ENCODE measurements at regions not wholly inside any gene's neighbourhood (a gene's known extent, or its start where the extent isn't known, plus 50 kb on each side); places are given as distances from the start of the nearest gene placed in this dataset.

DNA sequence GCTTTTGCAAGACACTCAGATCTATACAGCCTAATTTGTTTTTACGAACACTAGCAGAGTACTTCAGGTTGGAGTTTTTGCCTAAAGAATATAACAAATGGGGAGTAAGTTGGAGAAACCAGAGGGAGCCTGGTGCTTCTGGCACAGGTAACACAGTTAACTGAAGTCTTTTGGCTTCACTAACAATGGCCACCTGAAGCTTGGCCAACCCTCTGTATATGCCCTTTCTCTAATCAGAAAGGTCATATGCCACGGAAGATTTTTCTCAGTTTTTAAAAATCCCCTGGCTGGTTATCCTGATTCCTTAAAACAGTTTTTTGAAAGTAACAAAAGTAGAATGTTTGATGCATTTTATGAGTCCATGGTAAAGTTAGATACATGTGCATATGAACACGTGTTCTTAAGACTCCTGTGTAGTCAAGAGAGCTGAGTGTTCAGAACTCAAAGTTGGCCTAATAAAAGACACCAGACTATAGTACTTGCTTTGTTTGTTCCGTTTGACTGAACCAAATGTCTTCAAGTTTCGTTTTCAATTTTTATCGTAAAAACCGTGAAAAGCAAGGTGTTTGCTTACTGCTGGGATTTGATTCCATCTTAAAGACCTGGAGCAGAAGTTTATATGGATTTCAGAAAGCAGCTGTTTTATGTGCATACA, 137.5 kb downstream of the KCNRG start:
- Histone ChIP-seq H3K4me2 (ENCODE audit: low read length) (peak overlapping the region; percentile 74), H3F3A (ENCODE audit: insufficient read depth, low read length) (no peaks in the 10 kb centered on the region; the same call in 1 of the 2 replicates), H3K9me2 (ENCODE audit: low read depth, low read length) (no peaks in the 10 kb centered on the region), H3K9me3 (ENCODE audit: low read length) (no peaks in the 10 kb centered on the region), H3K4me1 (ENCODE audit: insufficient read depth, low read length, severe bottlenecking) (peaks cover 27% of the 10 kb centered on the region), H2AFZ (ENCODE audit: low read length) (peak overlapping the region; percentile 48), H4K20me1 (ENCODE audit: insufficient read depth, low read length) (no peaks in the 10 kb centered on the region), H3K27ac (ENCODE audit: low read depth, low read length, poor library complexity, severe bottlenecking) (peak overlapping the region; percentile 83), H3K9ac (ENCODE audit: low read length) (peak overlapping the region; percentile 62), H3K36me3 (ENCODE audit: insufficient read depth, low read length) (no peaks in the 10 kb centered on the region), H3K27me3 (ENCODE audit: insufficient read depth, low read length) (no peaks in the 10 kb centered on the region), H3K79me2 (ENCODE audit: insufficient read depth, low read length) (no peaks in the 10 kb centered on the region), H3K4me3 (ENCODE audit: low read depth, low read length, poor library complexity, severe bottlenecking) (peak overlapping the region; percentile 37)
- TF ChIP-seq, protein P1, sequence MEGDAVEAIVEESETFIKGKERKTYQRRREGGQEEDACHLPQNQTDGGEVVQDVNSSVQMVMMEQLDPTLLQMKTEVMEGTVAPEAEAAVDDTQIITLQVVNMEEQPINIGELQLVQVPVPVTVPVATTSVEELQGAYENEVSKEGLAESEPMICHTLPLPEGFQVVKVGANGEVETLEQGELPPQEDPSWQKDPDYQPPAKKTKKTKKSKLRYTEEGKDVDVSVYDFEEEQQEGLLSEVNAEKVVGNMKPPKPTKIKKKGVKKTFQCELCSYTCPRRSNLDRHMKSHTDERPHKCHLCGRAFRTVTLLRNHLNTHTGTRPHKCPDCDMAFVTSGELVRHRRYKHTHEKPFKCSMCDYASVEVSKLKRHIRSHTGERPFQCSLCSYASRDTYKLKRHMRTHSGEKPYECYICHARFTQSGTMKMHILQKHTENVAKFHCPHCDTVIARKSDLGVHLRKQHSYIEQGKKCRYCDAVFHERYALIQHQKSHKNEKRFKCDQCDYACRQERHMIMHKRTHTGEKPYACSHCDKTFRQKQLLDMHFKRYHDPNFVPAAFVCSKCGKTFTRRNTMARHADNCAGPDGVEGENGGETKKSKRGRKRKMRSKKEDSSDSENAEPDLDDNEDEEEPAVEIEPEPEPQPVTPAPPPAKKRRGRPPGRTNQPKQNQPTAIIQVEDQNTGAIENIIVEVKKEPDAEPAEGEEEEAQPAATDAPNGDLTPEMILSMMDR (IDR thresholded peaks at IDR 0.05; ENCODE audit: low read length), result no peak
- TF ChIP-seq EZH2 (IDR thresholded peaks at IDR 0.05; ENCODE audit: borderline replicate concordance, low read length), result no peak

DNA sequence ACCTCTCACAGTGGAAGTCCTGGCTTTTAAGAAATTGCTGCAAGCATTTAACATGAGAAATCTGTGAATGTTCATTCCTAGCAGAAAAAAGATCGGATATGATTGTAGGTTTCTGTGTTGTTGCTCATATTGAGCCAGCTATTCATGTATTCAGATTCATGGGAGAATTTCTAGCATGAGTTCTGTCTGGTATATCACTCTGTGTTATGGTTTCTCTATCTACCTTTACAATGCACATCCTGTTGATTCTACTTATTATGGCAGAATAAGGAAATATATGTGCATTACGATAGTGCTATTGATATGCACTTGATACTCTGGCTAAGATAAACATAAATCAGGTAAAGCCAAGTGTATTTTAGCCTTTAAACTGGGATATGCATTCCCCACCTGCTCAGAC, 138.2 kb downstream of the KCNRG start:
- H3K27ac ChIP-seq (ENCODE audit: low read depth, low read length, poor library complexity, severe bottlenecking), result peak overlapping the region; percentile 83
- H3K4me1 ChIP-seq (ENCODE audit: insufficient read depth, low read length, severe bottlenecking), result peaks cover 32% of the 10 kb centered on the region
- H3K4me3 ChIP-seq (ENCODE audit: low read depth, low read length, poor library complexity, severe bottlenecking), result peak overlapping the region; percentile 37
- TF ChIP-seq, protein P1 (IDR thresholded peaks at IDR 0.05; ENCODE audit: low read length), result no peak
- no peak for TF ChIP-seq EZH2 (IDR thresholded peaks at IDR 0.05; ENCODE audit: borderline replicate concordance, low read length)
- peak overlapping the region; percentile 48 for H2AFZ ChIP-seq (ENCODE audit: low read length)
- no peaks in the 10 kb centered on the region for H3K27me3 ChIP-seq (ENCODE audit: insufficient read depth, low read length)
- H3K9me2 ChIP-seq (ENCODE audit: low read depth, low read length), result no peaks in the 10 kb centered on the region
- H4K20me1 ChIP-seq (ENCODE audit: insufficient read depth, low read length), result no peaks in the 10 kb centered on the region
- no peaks in the 10 kb centered on the region; the same call in 1 of the 2 replicates for H3F3A ChIP-seq (ENCODE audit: insufficient read depth, low read length)
- H3K36me3 ChIP-seq (ENCODE audit: insufficient read depth, low read length), result no peaks in the 10 kb centered on the region
- H3K9me3 ChIP-seq (ENCODE audit: low read length), result no peaks in the 10 kb centered on the region
- H3K9ac ChIP-seq (ENCODE audit: low read length), result peak overlapping the region; percentile 62
- H3K4me2 ChIP-seq (ENCODE audit: low read length), result peak overlapping the region; percentile 74
- H3K79me2 ChIP-seq (ENCODE audit: insufficient read depth, low read length), result no peaks in the 10 kb centered on the region

DNA sequence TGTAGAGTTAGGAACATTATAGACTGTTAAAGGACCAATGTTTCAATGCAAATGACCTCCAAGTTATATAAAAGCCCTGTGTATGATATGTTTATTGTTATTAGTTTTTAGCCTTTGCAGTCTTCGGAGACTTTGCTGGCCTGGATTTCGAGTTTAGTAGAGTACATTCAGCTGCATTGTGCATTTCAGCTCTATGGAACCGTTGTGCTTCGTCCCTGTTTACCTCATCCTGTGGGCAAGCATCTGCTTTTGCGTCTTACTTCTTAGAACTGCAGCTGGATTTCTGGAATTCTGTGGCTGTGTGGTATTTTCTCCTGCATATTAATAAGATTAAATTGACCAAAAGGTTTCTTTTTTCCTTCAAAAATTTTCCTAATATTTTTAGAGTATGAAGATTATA, 138.6 kb downstream of the KCNRG start:
- no peaks in the 10 kb centered on the region for H4K20me1 ChIP-seq (ENCODE audit: insufficient read depth, low read length)
- H3K4me2 ChIP-seq (ENCODE audit: low read length), result peak overlapping the region; percentile 74
- H3K9ac ChIP-seq (ENCODE audit: low read length), result peak overlapping the region; percentile 62; the same call in 1 of the 2 replicates
- no peaks in the 10 kb centered on the region for H3K9me2 ChIP-seq (ENCODE audit: low read depth, low read length)
- H3K27me3 ChIP-seq (ENCODE audit: insufficient read depth, low read length), result no peaks in the 10 kb centered on the region
- no peaks in the 10 kb centered on the region for H3K79me2 ChIP-seq (ENCODE audit: insufficient read depth, low read length)
- TF ChIP-seq, protein P1 (IDR thresholded peaks at IDR 0.05; ENCODE audit: low read length), result no peak
- TF ChIP-seq EZH2 (IDR thresholded peaks at IDR 0.05; ENCODE audit: borderline replicate concordance, low read length), result no peak
- peaks cover 37% of the 10 kb centered on the region for H3K4me1 ChIP-seq (ENCODE audit: insufficient read depth, low read length, severe bottlenecking)
- H3K9me3 ChIP-seq (ENCODE audit: low read length), result no peaks in the 10 kb centered on the region
- no peak overlapping the region for H3K4me3 ChIP-seq (ENCODE audit: low read depth, low read length, poor library complexity, severe bottlenecking)
- peak overlapping the region; percentile 48; the same call in 1 of the 2 replicates for H2AFZ ChIP-seq (ENCODE audit: low read length)
- H3F3A ChIP-seq (ENCODE audit: insufficient read depth, low read length), result no peaks in the 10 kb centered on the region; the same call in 1 of the 2 replicates
- H3K27ac ChIP-seq (ENCODE audit: low read depth, low read length, poor library complexity, severe bottlenecking), result peak overlapping the region; percentile 83
- no peaks in the 10 kb centered on the region for H3K36me3 ChIP-seq (ENCODE audit: insufficient read depth, low read length)

Measured in OCI-LY1 (cell line).